Hindlimb muscle (tissue), 1 donor: ENCODE measurements at regions not wholly inside any gene's neighbourhood (a gene's known extent, or its start where the extent isn't known, plus 50 kb on each side); places are given as distances from the start of the nearest gene placed in this dataset.
"Not testable (repeated sequence)": the region's sequence is repeated elsewhere in the genome, so short reads cannot be mapped to it uniquely, and the experiment has no call there.

ENCODE experiments used
- DNase-seq: peaks from one replicate; pipeline ENCODE4 v3.0.0-alpha.2; 2013

DNA sequence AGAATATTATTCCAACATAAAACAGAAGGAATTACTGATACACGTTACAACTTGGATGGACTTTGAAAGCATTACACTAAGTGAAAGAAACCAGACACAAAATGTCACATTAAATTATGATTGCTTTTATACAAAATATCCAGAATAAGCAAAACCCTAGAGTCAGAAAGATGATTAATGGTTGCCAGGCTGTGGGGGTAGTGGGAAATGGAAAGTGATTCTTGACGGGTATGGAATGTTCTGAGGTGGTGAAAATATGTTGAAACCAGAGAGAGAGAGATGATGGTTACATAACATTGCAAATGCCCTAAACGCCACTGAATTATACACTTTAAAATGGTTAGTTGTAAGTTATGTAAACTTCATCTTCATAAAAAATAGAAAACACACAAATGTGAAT lies 1057.2 kb upstream of the TMEFF2 start:
- DNase-seq = no peak

DNA sequence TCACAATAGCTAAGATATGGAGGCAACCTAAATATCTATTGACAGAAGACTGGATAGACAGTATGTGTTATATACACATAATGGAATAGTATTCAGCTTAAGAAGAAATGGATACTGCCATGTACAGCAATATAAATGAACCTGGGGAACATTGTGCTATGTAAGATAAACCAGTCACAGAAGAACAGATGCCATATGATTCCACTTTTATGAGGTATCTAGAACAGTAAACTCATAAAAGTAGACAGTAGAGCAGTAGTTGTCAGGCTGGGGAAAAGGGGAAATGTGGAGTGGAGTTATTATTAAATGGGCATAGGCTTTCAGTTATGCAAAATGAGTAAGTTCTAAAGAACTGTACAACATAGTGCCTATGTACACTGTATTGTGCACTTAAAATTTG lies 1055.7 kb upstream of the TMEFF2 start:
- DNase-seq = no peak

- no peak for DNase-seq
Observed at GRCh38 chr2:193240752-193241151, 1046.0 kb upstream of the TMEFF2 start.

DNA sequence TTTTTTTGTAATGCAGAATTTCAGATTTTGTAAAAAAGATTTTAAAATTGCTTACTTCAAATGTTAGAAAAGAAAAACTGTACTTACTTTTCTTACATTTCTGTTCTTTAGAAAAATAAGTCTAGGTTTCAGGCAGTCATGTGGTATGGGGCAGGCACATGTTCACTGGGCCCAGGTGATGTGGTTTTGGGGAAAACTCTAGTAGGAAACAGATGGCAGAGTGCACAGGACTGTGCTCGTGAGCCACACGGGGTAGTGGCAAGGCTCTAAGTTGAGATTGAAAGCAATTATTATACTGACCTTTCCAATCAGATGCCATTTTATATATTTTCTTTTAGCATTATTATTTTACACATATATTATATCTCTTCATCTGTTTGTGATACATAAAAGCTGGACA lies 1036.9 kb upstream of the TMEFF2 start:
- DNase-seq = no peak

- DNase-seq = no peak
Observed at GRCh38 chr2:193228276-193228675, 1033.5 kb upstream of the TMEFF2 start.

- no peak for DNase-seq
Observed at GRCh38 chr2:193222454-193222853, 1027.7 kb upstream of the TMEFF2 start.

DNA sequence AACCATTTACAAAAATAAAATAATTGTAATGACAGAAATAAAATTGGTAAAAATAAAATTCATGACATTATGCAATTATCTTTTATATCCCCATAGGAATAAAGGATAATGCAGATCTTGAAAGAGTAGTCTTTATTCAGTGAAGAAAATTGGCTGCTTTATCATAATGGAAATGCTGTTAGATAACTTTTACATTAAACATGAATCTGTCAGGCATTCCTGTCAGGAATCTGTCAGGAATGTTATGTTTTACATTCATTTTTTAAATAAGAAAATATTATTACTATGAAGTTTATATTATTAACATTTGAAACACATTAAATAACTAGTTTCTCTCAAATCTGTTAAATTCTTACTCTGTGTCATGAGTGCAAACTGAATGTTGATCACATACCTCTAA lies 1024.7 kb upstream of the TMEFF2 start:
- DNase-seq = no peak

DNA sequence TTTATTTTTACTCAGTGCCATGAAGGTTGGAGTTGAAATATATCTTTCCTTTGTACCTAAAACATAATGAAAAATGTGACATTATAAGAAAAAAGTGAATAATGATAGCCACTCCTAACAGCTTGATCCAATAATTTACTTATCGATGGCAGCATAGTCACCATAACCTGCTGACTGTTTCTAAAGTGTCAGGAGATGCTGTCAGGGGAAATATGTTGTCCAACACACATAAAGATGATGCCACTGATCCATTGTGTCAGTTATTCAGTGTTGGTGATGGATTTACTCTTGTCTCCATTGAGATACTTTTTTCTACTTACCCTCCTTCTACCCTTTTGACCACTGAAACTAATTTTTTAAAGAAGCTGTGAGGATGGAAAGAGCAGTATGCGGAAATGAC lies 1006.9 kb upstream of the TMEFF2 start:
- no peak for DNase-seq

- DNase-seq = no peak
Observed at GRCh38 chr2:193199322-193199721, 1004.6 kb upstream of the TMEFF2 start.

GRCh38 chr2:193187816-193188215 lies 993.1 kb upstream of the TMEFF2 start:
- no peak for DNase-seq

GRCh38 chr2:193170981-193171380 lies 976.2 kb upstream of the TMEFF2 start:
- not testable (repeated sequence) for DNase-seq

GRCh38 chr2:193156480-193156879 lies 961.7 kb upstream of the TMEFF2 start:
- DNase-seq = no peak

DNA sequence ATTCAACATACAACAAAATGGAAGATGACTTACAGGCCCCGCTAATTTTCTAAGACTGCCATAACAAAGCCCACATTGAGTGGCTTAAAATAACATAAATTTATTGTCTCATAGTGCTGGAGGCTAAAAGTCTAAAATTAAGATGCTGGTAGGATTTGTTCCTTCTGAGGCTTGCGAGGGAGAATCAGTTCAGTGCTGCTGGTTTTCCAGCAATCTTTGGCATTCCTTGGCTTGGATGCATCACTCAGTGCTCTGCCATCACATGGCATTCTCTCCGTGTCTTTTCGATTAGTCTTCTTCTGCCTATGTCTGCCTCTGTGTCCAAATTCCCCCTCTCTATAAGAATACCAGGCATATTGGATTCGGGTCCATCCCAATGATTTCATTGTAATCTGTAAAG lies 959.3 kb upstream of the TMEFF2 start:
- no peak for DNase-seq

DNA sequence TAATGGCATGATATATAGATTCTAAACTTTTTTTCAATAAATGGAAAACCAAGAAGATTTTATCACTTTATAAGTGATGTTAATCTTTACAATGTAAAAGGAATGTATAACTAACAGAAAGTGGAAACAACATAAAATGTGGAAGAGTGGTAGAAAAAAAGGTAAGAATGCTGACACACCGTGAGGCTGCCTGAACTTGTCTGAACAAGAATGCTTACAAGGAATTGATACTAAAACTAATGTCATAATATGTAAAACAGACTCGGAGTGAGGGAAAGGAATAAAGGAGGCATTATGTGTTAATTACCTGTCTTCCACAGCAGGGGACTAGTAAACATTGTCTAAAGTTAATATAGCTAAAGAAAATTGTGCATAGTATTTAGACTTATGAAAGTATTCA lies 958.8 kb upstream of the TMEFF2 start:
- no peak for DNase-seq

DNA sequence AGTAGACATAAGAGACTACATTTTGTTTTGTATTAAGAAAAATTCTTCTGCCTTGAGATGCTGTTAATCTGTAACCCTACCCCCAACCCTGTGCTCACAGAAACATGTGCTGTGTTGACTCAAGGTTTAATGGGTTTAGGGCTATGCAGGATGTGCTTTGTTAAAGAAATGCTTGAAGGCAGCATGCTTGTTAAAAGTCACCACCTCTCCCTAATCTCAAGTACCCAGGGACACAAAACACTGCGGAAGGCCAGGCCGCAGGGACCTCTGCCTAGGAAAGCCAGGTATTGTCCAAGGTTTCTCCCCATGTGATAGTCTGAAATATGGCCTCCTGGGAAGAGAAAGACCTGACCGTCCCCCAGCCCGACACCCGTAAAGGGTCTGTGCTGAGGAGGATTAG lies 947.7 kb upstream of the TMEFF2 start:
- DNase-seq = not testable (repeated sequence)

DNA sequence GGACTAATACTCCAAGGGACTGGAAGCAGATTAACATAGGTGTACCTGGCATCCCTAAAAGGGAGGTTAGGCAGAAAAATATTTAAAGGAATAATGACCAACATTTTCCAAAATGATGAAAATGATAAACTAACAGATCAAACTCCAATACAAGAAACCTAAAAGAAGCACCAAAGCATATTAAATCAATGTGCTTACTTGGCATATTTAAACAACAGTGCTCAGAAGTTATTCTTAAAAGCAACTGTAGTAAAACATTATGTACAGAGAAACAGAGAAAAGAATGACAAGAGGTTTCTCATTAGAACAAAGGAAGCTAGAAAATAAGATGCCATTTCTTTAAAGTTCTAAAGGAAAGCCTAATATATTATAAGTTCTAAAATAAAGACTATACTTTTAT lies 947.3 kb upstream of the TMEFF2 start:
- no peak for DNase-seq

DNA sequence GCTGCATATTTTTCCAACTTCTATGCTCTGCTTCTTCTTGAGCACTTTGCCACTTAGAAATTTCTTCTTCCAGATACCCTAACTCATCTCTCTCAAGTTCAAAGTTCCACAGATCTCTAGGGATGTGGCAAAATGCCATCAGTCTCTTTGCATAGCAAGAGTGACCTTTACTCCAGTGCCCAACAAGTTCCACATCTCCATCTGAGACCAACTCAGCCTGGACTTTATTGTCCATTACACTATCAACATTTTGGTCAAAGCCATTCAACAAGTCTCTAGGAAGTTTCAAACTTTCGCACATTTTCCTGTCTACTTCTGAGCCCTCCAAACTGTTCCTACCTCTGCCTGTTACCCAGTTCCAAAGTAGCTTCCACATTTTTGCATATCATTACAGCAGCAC lies 946.2 kb upstream of the TMEFF2 start:
- DNase-seq = not testable (repeated sequence)

DNA sequence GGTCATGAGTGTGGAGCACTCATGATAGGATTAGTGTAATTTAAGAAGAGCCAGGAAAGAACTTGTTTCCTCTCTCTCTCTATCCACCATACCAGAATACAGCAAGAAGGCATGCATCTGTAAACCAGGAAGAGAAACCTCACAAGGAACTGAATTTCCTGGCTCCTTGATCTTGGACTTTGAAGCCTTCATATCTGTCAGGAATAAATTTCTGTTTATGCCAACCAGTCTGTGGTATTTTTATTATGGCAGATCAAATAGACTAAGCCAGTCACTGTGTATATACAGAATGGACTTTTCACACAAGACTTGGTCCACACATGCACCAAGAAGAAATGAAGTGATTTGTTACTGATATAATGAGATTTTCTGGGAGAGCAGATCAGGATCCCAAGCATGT lies 930.1 kb upstream of the TMEFF2 start:
- no peak for DNase-seq

DNA sequence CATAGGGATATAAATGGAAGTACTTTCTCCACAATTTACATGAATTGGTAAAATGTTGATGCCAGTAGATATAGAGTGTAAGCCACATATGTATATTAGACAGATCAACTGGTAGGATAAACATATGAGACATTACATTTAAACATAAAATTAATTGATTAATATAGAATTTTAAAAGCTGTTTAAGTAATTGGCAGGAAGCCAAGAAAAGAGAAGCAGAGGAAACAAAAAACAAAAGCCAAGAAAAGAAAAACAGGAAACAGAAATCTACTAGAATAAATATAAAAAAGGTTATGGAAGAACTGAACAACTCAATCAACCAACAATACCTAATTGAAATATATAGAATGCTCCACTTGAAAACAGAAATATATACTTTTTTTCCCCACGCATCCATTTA lies 920.1 kb upstream of the TMEFF2 start:
- DNase-seq = no peak

GRCh38 chr2:193112986-193113385 lies 918.3 kb upstream of the TMEFF2 start:
- no peak for DNase-seq

DNA sequence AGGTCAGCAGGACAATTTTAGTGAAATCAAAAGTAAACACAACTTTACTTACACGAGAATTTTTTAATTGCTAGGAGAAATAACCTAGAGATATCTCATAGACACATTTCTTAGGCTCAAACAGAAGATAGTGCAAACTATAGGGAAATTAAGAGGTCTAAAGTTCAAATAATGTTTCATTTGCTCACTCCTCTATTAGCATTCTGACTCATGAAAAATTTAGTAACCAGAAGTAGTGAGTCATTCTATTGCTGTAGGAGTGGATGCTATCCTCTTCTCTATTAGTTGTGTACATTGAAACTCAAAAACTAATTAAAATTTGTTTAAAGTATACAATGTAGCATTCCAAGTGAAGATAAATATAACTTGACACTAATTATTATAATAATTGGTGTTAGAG lies 908.3 kb upstream of the TMEFF2 start:
- no peak for DNase-seq

- DNase-seq = no peak
Observed at GRCh38 chr2:193101591-193101990, 906.9 kb upstream of the TMEFF2 start.

DNA sequence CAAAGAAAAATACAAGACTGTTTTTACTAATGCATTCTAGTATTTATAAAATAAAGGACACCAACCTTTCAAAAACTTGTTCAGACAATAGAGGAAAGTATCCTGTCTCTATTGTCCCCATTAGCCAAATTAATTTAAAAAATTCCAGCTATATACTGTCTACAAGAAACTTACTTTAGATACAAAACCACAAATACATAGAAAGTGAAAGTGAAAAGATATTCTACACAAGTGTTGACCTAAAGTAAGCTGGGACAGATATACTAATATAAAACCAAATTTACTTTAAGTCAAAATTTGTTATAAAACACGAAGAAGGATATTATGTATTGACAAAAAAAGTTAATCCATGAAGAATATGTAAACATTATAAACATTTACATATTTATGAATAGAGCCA lies 893.3 kb upstream of the TMEFF2 start:
- no peak for DNase-seq

GRCh38 chr2:193076995-193077394 lies 882.3 kb upstream of the TMEFF2 start:
- DNase-seq = no peak

DNA sequence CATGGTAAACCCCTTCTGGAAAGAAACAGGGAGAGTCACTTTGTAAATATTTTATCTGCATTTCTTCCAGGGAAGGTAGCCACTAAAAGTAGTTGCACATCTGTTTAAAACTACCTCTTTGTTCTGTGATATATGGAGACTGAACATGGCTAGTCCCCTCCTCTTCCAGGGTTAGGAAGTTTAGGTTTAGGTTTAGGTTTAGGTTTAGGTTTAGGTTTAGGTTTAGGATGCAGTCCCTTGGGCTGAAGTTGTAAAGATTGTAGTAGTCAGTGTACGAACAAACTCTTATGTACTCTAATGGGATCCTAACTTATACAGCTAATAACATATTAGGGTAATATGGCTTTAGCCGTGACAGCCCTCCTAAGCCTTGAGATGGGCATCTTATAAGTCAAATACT lies 880.2 kb upstream of the TMEFF2 start:
- no peak for DNase-seq

DNA sequence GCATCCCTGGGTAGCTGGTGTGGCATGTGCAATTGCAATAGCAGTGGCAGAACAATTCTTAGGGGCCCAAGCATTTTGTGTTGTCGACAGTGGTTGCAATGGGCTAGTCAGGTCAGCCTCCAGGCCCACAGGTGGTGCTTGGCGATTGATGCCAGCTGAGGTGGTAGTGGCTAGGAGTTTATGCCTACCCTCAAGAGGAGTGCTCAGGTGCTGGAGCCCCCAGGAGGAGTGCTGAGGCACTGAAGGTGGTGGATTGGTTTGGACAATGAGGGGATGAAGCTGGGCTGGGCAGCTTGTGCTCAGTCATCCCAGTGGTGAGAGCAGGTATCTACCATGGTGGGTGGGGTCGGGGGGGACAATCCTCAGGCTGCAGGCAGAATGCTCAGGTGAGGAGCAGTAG lies 877.9 kb upstream of the TMEFF2 start:
- DNase-seq = no peak
